NCI-H345 treated with DMSO at 0.1 percent for 48 hours (cell line): ENCODE measurements at regions not wholly inside any gene's neighbourhood (a gene's known extent, or its start where the extent isn't known, plus 50 kb on each side); places are given as distances from the start of the nearest gene placed in this dataset.
"Not testable (repeated sequence)": the region's sequence is repeated elsewhere in the genome, so short reads cannot be mapped to it uniquely, and the experiment has no call there.

Experiments used
- DNase-seq: peaks from one replicate; lab custom pipeline; 2025; ENCODE audit not compliant: unreplicated experiment; lab: John Stamatoyannopoulos, UW

DNA sequence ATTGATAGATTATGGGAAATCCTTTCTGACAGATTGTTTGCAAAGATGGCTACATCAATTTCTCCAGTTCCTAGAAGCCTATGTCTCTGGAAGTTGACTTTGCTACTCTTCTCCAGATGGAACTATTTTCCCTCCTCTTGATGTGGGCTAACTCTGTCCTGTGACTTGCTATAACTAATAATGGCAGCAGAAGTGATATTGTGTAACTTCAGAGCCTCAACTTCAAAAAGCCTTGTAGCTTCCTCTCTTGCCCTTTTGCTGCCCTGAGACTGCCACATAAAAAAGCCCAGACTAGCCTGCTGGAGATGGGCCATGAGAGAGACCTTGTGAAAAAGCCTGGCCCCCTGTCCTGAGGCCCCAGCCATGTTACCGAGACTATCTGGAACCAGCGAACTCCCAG is 210.7 kb upstream of the SLC7A11 start:
- DNase-seq: no peak

DNA sequence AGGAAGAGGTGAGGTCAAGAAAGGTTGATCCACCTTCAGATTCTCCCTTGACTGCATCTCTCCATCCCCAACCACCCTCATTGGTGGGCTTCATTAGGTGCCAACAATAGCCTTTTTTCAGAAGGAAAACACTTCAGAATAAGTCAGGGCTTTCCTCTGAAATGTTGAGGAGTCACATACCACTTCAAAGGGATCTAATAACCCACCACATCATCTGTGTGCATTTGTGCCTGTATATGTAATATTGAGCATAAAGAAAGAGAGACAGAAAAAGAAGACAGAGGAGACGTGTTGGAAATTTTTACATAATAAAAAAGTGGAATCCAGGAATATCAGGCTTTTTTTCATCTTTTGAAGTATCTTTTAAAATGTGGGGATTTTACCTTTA is 209.1 kb upstream of the SLC7A11 start:
- no peak for DNase-seq

DNA sequence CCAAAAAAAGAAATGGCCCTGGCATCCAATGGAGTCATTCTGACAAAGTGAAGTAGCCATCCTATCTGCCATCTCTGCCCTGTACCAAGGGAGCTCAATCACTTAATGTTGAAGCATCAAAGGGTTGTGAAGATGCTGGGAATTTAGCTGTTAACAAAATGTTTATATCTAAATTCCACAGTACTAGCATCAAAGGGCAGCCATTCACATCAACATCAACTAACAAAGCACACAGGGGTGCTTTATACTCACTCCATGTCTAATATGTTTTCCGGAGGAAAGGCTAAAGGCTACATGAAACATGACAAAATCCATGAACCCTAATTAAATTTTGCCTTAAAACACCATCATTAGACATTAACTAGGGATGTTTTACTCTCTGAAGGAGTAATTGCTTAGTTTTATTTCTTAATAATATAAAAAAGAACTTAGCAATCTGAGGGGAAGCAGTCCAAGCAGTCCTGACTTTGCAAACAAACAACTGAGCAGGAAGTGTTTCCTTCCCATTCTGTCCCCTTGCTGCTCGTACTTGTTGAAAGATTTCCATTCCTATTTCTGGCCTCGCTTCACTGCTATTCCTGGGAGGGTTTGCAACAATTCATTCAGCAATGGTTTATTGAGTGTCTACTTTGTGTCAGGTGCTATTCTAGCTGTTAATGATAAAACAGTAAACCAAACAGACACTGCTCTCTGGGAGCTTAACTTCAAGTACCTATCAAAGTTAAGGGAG is 208.6 kb upstream of the SLC7A11 start:
- DNase-seq: no peak

DNA sequence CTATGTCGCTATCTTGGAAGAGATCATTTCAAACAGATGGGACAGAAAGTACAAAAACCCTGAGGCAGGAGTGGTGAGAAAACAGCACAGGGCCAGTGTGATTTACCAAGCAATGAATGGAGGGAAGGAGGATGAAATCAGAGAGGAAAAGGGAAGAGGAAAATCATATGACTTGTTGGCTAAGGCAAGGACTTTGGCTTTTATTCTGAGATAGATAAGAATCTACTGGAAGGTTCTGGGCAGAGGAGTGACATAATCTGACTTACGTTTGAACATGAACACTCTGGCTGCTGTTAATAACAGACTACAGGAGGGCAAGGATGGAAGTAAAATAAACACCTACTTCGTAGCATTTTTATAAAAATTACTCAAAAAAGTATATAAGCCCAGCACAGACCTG is 207.8 kb upstream of the SLC7A11 start:
- no peak for DNase-seq

DNA sequence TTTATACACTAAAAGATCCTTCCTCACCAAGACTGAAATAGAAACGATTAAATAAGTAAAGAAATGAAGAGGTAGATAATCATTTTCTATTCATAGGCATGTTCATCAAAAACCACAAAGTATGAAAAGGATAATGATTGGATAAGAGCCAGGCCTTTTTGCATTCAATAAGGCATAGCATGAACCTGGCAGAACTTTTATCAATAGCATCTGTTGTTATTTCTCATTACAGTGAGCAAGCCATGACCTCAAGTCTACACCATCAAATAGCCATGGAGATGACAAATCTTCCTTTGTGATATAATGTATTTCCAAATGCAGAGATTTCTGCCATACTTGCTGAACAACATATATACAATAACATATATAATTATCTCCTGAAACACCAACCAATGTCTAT is 206.0 kb upstream of the SLC7A11 start:
- no peak for DNase-seq

DNA sequence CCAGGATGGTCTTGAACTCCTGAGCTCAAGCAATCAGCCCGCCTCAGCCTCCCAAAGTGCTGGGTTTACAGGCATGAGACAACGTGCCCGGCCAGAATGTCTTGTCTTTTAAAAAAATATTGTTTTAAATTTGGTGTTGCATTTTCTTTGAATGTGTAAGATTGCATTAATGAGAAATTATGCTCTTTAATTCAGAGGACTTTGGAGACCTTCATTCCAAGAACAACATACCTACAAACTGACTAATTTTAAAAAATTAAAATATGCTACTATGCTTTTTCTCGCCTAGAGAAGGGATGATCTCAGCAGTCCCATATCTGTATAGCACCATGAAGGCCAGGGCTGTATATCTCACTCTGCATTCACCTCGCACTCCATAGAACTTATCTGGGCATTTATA is 204.3 kb upstream of the SLC7A11 start:
- DNase-seq: no peak

DNA sequence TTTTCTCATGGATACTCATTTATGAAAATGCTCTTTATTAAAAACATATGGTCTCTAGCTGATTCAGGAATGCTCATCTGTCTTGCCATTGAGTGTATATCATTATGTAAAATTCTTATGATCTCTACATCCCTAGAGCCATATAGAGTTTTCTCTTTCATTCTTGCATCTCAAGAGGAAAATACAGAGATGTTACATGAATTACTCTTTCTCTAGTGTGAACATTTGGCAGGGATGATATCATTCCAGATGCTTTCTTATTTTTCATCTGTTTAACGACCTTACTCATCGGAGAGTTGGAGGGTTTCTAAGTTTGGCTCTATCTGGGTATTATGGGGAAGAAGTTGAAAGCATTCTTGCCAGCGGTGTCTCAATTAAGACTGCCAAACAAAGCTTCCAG is 202.9 kb upstream of the SLC7A11 start:
- DNase-seq: no peak

DNA sequence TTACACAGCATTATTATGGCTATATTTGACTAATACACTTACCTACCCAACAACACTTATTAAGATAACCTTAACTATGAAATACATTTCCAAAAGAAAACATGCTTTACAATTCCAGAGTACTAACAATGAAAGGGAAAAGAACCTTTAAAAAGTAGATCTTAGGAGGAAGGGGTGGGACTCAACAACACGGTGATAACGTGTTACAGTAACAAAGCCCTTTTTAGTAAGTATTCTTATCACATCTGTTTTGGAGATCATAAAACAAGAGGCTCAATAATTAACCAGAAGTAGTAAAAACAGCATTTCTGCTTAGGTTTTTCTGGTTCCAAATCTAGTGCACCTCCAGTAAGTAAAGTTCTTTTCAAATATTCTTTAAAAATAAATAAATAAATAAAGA is 202.1 kb upstream of the SLC7A11 start:
- no peak for DNase-seq

GRCh38 chr4:138439143-138439581 is 197.0 kb upstream of the SLC7A11 start:
- no peak for DNase-seq

DNA sequence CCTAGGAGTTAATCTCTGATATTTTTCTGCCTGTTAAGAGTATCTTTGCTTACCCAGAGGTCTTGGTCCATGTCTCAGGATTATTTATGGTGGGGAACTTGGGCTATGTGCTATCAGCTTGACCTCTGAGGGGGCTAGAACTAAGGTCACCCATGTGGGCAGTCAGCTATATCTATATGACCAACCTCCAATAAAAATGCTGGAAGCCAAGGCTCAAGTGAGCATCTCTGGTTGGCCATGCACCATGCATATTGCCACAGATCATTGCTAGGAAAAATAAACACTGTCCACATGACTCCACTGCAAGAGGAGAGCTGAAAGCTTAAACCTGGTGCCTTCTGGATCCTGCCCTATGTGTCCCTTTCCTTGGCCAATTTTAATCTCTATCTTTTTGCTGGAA is 196.5 kb upstream of the SLC7A11 start:
- no peak for DNase-seq

DNA sequence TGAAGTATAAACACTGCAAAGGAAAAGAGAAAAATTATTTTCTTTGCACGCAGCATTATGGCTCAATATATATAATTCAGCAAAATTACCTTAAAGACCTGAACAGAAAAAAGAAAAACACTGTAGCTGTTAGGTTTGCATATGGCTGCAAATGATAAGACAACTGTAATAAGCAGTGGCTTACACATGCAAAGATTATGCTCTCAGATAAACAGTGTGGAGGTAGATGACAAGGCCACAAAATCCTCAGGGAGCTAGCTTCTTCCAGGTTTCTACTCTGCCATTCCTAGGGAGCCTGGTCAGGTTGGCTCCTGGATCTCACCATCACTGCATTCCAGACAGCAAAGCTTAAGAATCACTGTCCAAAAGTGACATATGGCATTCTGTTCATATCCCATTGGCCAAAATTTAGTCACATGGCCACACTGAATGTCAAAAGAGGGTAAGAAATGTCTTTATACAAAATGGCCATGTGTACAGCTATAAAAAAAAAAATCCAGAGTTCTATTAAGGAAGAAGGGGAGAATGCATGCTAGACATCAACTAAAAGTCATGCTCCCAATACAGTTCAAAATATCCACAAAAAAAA is 195.2 kb upstream of the SLC7A11 start:
- DNase-seq: no peak

DNA sequence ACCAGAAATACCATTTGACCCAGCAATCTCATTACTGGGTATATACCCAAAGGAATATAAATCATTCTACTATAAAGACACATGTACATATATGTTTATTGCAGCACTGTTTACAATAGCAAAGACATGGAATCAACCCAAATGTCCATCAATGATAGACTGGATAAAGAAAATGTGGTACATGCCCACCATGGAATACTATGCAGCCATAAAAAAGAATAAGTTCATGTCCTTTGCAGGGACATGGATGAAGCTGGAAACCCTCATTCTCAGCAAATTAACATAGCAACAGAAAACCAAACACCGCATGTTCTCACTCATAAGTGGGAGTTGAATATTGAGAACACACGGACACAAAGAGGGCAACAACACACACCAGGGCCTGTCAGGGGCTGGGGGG is 193.6 kb upstream of the SLC7A11 start:
- DNase-seq: not testable (repeated sequence)

DNA sequence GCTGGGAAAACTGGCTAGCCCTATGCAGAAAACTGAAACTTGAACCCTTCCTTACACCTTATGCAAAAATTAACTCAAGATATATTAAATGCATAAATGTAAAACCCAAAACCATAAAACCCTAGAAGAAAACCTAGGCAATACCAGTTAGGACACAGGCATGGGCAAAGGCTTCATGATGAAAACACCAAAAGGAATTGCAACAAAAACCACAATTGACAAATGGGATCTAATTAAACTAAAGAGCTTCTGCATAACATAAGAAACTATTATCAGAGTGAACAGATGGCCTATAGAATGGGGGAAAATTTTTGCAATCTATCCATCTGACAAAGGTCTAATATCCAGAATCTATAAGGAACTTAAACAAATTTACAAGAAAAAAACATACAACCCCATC is 192.9 kb upstream of the SLC7A11 start:
- DNase-seq: not testable (repeated sequence)

GRCh38 chr4:138428611-138429010 is 186.5 kb upstream of the SLC7A11 start:
- DNase-seq: no peak

DNA sequence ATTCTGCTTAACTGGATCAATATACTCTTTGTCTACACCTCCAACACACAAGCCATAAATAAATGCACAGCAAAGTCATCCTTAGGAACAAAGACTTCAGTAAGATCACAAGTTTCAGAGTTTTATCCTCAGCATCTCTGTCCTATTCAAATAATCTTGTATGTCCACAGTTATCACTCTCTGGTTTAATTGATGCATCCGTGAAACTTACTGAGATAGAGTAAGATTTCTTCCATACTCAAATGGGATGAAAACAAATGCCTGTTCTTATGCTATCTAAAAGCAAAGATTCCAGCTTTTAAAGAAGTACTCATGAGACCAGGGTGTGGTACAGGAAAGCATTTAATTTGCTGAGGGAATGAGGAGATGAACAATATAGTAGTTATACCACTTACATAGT is 184.6 kb upstream of the SLC7A11 start:
- DNase-seq: no peak

DNA sequence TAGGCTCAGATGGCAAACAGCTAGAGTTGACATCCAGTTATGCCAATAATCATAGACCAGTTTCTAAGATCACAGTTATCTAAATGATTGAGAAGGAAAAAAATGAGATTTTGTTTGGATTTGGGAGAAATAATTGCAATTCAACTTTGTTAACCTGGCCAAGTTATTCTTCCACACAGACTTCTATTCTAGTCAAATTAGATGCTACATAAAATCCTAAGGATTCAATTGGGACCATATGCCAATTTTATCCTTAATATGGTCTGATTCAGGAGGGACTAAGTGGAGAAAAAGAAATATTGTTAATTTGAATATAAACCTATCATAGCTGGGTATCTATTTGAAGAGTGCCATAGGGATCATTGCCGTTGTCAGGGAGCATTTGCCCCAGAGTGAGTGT is 178.3 kb upstream of the SLC7A11 start:
- DNase-seq: no peak

DNA sequence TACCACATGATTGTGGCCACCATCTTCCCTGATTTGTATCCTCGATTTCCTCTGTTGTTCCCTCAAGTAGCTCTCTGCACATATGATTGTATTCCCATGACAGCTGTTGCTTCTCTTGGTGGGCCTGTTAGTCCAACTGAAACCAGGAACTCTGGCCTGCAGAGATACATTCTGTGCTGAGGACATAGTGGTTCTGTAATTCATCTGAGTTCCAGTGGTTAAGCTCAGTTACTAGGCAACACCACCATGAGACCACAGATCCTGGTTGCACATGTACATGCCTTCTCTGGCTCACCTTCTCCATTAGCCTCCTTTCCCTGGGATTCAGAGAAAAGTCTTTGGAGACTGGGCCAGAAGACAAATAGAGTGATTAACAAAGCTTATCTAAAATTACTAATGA is 172.1 kb upstream of the SLC7A11 start:
- no peak for DNase-seq

GRCh38 chr4:138413273-138413672 is 171.1 kb upstream of the SLC7A11 start:
- DNase-seq: no peak

- DNase-seq: no peak
Measured at GRCh38 chr4:138412847-138413246, 170.7 kb upstream of the SLC7A11 start.

DNA sequence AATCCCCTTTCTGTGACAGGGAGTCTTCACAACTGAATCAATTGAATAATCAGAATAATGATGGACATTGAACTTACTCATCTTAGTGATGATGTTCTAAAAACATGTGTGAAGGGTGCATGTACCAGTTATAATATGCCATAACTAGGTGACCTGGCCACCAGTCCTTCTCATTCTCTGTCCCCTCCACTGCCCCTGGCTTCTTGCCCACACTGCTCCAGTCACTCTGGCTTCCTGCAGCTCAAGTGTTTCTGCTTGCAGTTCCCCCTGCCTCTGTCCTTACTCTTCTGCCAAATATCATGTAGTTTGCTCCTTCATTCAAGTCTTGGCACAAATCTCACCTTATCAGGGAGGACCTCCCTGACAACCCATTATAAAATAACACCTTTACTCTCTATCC is 168.1 kb upstream of the SLC7A11 start:
- DNase-seq: no peak

DNA sequence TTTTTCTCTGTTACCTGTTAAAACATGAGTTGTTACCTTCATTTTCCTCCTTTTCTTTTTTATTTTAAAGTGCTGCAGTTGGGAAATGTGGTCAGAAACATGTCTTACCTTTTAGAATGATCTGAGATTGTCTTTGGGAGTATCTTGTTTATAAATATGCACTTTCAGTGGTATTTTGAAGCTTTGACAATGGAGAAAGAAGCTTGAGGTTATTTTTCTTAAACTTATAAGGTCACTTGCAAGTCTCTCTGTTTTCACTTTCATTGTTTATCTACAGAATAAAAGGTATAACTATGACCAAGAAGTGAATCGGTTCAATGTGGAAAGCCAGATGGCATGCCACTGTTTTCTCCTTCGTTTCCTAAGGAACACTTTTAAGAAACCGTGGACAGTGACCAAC is 167.5 kb upstream of the SLC7A11 start:
- DNase-seq: no peak

DNA sequence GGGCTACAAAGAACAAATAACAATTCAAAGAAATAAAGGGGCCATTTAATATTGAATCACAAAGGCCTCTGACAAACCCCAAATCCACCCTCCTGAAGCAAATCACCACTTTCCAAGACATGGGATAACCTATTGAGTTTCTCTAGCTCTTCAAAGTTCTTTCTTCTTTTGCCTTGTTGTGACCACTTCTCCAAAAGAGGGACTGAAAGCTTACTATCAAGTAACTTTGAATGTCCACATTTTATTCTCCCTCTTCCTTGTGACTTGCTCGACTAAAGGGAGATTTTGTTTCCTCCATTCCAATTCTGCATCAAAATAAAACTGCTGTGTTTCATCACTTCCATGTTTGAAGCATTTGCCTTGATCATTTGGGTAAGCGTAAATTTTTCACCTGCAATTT is 166.6 kb upstream of the SLC7A11 start:
- DNase-seq: no peak

DNA sequence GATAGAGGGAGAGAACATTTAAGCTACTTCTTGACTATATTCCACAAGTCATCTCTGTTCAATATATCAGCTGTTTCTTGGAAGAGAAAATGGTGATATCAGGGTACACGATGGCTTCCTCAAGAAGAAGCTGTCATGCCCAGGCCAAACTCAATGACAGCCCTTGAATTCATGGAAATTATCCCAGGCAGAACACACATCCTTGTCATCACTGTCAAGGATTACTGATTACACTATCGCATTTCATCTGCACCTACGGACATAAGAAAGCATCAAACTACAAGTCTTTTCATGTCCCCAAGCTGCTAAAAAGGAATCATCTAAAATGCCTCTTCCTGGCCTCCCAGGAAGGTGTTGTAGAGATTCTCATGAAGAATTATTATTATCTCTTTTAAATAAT is 165.2 kb upstream of the SLC7A11 start:
- DNase-seq: no peak
